Subcutaneous abdominal adipose tissue (tissue), 5 donors: ENCODE measurements at regions not wholly inside any gene's neighbourhood (a gene's known extent, or its start where the extent isn't known, plus 50 kb on each side); places are given as distances from the start of the nearest gene placed in this dataset.

Experiments used
- H3K27ac ChIP-seq: one replicate; pipeline ENCODE4 v1.7.0; 2013; ENCODE audit warnings: low read depth, mild to moderate bottlenecking, inconsistent platforms, low read length, moderate library complexity
- H3K27me3 ChIP-seq, 5 donors: one replicate each; pipeline ENCODE4 v1.7.0; 2013; ENCODE audit warnings: low read length in 5 of 5, inconsistent platforms in 1 of 5; ENCODE audit not compliant: control insufficient read depth in 5 of 5, insufficient read depth in 4 of 5
- H3K36me3 ChIP-seq, 5 donors: one replicate each; pipeline ENCODE4 v1.7.0; 2013; ENCODE audit warnings: low read length in 5 of 5; ENCODE audit not compliant: control insufficient read depth in 5 of 5, insufficient read depth in 5 of 5
- H3K4me1 ChIP-seq, 5 donors: one replicate each; pipeline ENCODE4 v1.7.0; 2013; ENCODE audit warnings: low read length in 5 of 5, mild to moderate bottlenecking in 3 of 5, moderate library complexity in 1 of 5; ENCODE audit not compliant: control insufficient read depth in 5 of 5, insufficient read depth in 5 of 5
- H3K4me3 ChIP-seq, 5 donors: one replicate each; pipeline ENCODE4 v1.7.0; 2013; ENCODE audit warnings: low read length in 5 of 5, low read depth in 1 of 5
- H3K9ac ChIP-seq, 5 donors: one replicate each; pipeline ENCODE4 v1.7.0; 2013; ENCODE audit warnings: low read length in 5 of 5, mild to moderate bottlenecking in 4 of 5, moderate library complexity in 3 of 5
- H3K9me3 ChIP-seq, 5 donors: one replicate each; pipeline ENCODE4 v1.7.0; 2013; ENCODE audit warnings: low read length in 5 of 5; ENCODE audit not compliant: control insufficient read depth in 5 of 5
- donor health status: healthy.
- donor health status: healthy.
- donor health status: healthy.
- donor health status: healthy.
- donor health status: healthy.

GRCh38 chr3:181952929-181953328 is 241.2 kb downstream of the SOX2 start:
- no peak overlapping the region for H3K9ac ChIP-seq
- no peaks in the 10 kb centered on the region for H3K9me3 ChIP-seq
- no peaks in the 10 kb centered on the region for H3K27me3 ChIP-seq
- H3K36me3 ChIP-seq = no peaks in the 10 kb centered on the region
- no peak overlapping the region for H3K4me3 ChIP-seq
- H3K4me1 ChIP-seq = no peaks in the 10 kb centered on the region
- H3K27ac ChIP-seq = no peak overlapping the region

DNA sequence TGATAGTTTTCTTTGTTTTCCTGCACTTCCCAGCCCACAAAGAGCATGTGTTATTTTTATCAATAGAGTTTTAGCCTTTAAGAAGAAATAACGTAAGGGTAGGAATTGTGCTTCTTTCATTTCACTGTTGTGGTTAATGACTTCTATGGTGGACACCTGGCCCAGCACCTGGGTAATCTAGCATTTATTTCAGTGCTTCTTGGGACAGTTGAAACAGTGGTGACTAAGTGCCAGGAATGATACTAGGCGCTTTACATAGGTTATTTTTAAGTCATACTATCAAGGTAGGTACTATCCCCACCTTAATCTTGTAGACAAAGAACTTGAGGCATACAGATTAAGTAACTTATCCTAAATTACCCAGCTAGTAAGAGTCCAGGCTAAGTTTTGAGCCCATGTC is 243.8 kb downstream of the SOX2 start:
- no peak overlapping the region for H3K27ac ChIP-seq
- H3K9me3 ChIP-seq = no peaks in the 10 kb centered on the region
- H3K4me1 ChIP-seq = no peaks in the 10 kb centered on the region
- no peaks in the 10 kb centered on the region for H3K36me3 ChIP-seq
- H3K27me3 ChIP-seq = no peaks in the 10 kb centered on the region
- H3K4me3 ChIP-seq = no peak overlapping the region
- no peak overlapping the region for H3K9ac ChIP-seq

- no peak overlapping the region for H3K27ac ChIP-seq
- H3K27me3 ChIP-seq = no peaks in the 10 kb centered on the region
- H3K9me3 ChIP-seq = no peaks in the 10 kb centered on the region
- no peak overlapping the region for H3K9ac ChIP-seq
- no peak overlapping the region for H3K4me3 ChIP-seq
- no peaks in the 10 kb centered on the region for H3K36me3 ChIP-seq
- H3K4me1 ChIP-seq = no peaks in the 10 kb centered on the region
Measured at GRCh38 chr3:181956122-181956521, 244.4 kb downstream of the SOX2 start.

GRCh38 chr3:181966393-181966792 is 254.7 kb downstream of the SOX2 start:
- Histone ChIP-seq H3K4me1 (no peaks in the 10 kb centered on the region), H3K4me3 (no peak overlapping the region), H3K27me3 (no peaks in the 10 kb centered on the region), H3K36me3 (no peaks in the 10 kb centered on the region), H3K9me3 (no peaks in the 10 kb centered on the region), H3K9ac (no peak overlapping the region), H3K27ac (no peak overlapping the region)

DNA sequence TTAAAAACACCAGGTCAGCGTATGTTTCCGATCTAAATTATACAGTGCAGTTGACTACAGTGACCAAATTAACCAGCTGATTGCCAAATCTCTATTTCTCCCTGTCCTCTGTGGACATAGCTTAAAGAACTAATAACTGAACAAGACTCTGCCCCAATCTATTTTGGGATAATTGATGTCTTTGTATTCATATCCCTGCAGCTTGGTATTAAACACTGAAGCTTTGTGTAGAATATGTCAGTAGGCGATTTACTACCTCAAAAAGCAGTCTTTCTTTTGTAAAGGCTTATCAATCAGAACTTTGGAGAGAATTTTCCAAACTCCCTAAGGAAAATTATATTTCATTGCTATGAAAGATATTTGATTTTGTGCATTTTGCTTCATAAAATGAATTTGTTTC is 258.2 kb downstream of the SOX2 start:
- Histone ChIP-seq H3K9me3 (no peaks in the 10 kb centered on the region), H3K9ac (no peak overlapping the region), H3K36me3 (no peaks in the 10 kb centered on the region), H3K27ac (no peak overlapping the region), H3K4me1 (no peaks in the 10 kb centered on the region), H3K27me3 (no peaks in the 10 kb centered on the region), H3K4me3 (no peak overlapping the region)

DNA sequence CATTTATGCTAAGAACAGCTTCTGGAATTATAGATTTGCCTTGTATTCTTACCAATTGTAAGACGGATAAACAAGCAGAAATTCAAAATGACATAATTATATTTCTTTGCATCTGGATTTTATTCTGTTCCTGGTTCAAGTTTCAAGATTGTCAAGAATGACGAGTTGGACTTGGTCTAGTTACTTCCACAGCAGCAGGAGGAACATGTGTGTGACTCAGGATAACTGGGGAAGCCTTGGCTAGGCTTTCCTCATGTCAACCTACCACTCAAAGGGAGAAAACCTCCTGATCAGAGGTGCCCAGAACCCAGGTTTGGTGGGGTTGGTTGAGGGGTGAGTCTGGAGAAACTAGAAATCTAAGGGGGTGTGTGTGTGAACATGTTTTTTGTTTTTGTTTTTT is 259.7 kb downstream of the SOX2 start:
- Histone ChIP-seq H3K27ac (no peak overlapping the region), H3K4me1 (no peaks in the 10 kb centered on the region), H3K9me3 (no peaks in the 10 kb centered on the region), H3K4me3 (no peak overlapping the region), H3K27me3 (no peaks in the 10 kb centered on the region), H3K36me3 (no peaks in the 10 kb centered on the region), H3K9ac (no peak overlapping the region)

GRCh38 chr3:181974198-181974597 is 262.5 kb downstream of the SOX2 start:
- no peak overlapping the region for H3K27ac ChIP-seq
- no peaks in the 10 kb centered on the region for H3K4me1 ChIP-seq
- no peaks in the 10 kb centered on the region for H3K9me3 ChIP-seq

DNA sequence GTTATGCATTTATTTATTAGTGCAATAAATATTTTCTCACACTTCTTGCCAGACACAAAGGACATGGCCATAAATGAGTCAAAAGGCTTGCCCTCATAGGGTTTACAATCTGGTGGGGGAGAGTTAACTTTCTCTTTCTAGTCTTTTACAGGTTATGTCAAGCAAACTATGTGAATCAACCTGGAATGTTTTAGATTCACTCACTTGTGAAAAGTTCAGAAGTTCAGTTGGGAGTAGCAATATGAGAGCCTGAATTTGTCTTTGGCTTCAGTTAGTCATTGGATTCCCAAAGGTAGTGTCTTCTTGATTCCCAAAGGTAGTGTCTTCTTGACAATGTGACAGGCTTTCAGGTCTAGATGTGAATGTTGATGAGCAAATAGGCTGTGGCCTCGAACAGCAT is 264.8 kb downstream of the SOX2 start:
- Histone ChIP-seq H3K9me3 (no peaks in the 10 kb centered on the region), H3K4me1 (no peaks in the 10 kb centered on the region), H3K27me3 (no peaks in the 10 kb centered on the region), H3K27ac (no peak overlapping the region), H3K36me3 (no peaks in the 10 kb centered on the region), H3K9ac (no peak overlapping the region), H3K4me3 (no peak overlapping the region)

More at GRCh38 chr3:181974198-181974597, 262.5 kb downstream of the SOX2 start:
- Histone ChIP-seq H3K36me3 (no peaks in the 10 kb centered on the region), H3K9ac (no peak overlapping the region), H3K4me3 (no peak overlapping the region), H3K27me3 (no peaks in the 10 kb centered on the region)

GRCh38 chr3:181985386-181985785 is 273.7 kb downstream of the SOX2 start:
- Histone ChIP-seq H3K27me3 (no peaks in the 10 kb centered on the region), H3K4me3 (no peak overlapping the region), H3K4me1 (no peaks in the 10 kb centered on the region), H3K9me3 (peaks cover 0 to 6% (median 0%) of the 10 kb centered on the region in 5 donors), H3K27ac (no peak overlapping the region), H3K36me3 (no peaks in the 10 kb centered on the region), H3K9ac (no peak overlapping the region)

DNA sequence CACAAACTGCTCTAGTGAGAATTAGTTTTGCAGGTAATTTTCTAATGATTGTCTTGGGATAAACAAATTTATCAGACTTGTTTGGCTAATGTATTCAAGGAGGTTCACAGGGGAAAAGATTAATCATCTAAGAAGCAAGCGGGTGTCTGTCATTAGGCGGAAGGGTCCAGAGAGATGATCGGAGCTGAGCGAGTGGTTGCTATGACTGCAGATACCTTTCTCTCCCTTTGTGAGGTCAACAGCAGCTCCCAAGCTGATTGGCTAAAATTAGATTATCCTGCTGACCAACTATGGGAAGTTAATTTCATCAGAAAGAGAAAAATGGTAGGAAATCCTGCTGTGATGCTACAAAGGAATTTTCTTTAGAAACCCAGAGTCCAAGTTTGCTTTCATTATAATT is 276.0 kb downstream of the SOX2 start:
- H3K9me3 ChIP-seq = peaks cover 0 to 4% (median 0%) of the 10 kb centered on the region in 5 donors
- no peaks in the 10 kb centered on the region for H3K4me1 ChIP-seq
- H3K27ac ChIP-seq = no peak overlapping the region
- H3K27me3 ChIP-seq = no peaks in the 10 kb centered on the region
- H3K36me3 ChIP-seq = no peaks in the 10 kb centered on the region
- no peak overlapping the region for H3K9ac ChIP-seq
- no peak overlapping the region for H3K4me3 ChIP-seq

- Histone ChIP-seq H3K27me3 (no peaks in the 10 kb centered on the region), H3K36me3 (no peaks in the 10 kb centered on the region), H3K9ac (no peak overlapping the region), H3K4me3 (no peak overlapping the region), H3K27ac (no peak overlapping the region), H3K9me3 (peaks cover 0 to 3% (median 0%) of the 10 kb centered on the region in 5 donors), H3K4me1 (no peaks in the 10 kb centered on the region)
Measured at GRCh38 chr3:181998828-181999227, 287.1 kb downstream of the SOX2 start.
